Parathyroid adenoma (tissue), 2 donors: ENCODE measurements at regions not wholly inside any gene's neighbourhood (a gene's known extent, or its start where the extent isn't known, plus 50 kb on each side); places are given as distances from the start of the nearest gene placed in this dataset.

ENCODE experiments used
- H2AFZ ChIP-seq: fragments of 300-600 bp; sonication (generic); one replicate; pipeline ENCODE4 v1.7.0; 2017; ENCODE audit warnings: antibody characterized with exemption, mild to moderate bottlenecking
- H3K27ac ChIP-seq: fragments of 300-600 bp; sonication (generic); one replicate; pipeline ENCODE4 v1.7.0; 2017
- H3K27me3 ChIP-seq: fragments of 300-600 bp; sonication (generic); one replicate; pipeline ENCODE4 v1.7.0; 2017; ENCODE audit warnings: low read length; ENCODE audit not compliant: control insufficient read depth, insufficient read depth
- H3K36me3 ChIP-seq: fragments of 300-600 bp; sonication (generic); one replicate; pipeline ENCODE4 v1.7.0; 2017; ENCODE audit warnings: low read length; ENCODE audit not compliant: control insufficient read depth, insufficient read depth
- H3K4me1 ChIP-seq: fragments of 300-600 bp; sonication (generic); one replicate; pipeline ENCODE4 v1.7.0; 2017; ENCODE audit warnings: control low read depth
- H3K4me2 ChIP-seq: fragments of 300-600 bp; sonication (generic); one replicate; pipeline ENCODE4 v1.7.0; 2017; ENCODE audit warnings: low read length
- H3K4me3 ChIP-seq: fragments of 300-600 bp; sonication (generic); one replicate; pipeline ENCODE4 v1.7.0; 2017; ENCODE audit warnings: low read depth, low read length
- H3K79me2 ChIP-seq: fragments of 300-600 bp; sonication (generic); one replicate; pipeline ENCODE4 v1.7.0; 2017; ENCODE audit warnings: control low read depth
- H3K9ac ChIP-seq: fragments of 300-600 bp; sonication (generic); one replicate; pipeline ENCODE4 v1.7.0; 2017; ENCODE audit warnings: mild to moderate bottlenecking
- H3K9me3 ChIP-seq: fragments of 300-600 bp; sonication (generic); one replicate; pipeline ENCODE4 v1.7.0; 2017; ENCODE audit warnings: low read length; ENCODE audit not compliant: control insufficient read depth
- CTCF ChIP-seq: fragments of 300-600 bp; sonication (generic); IDR thresholded peaks from one replicate; pipeline ENCODE4 v1.7.0; 2017; ENCODE audit warnings: antibody characterized with exemption, mild to moderate bottlenecking
- donor health status: primary hyperparathyroidism.

- Histone ChIP-seq H3K9me3 (no peaks in the 10 kb centered on the region), H3K4me2 (peak overlapping the region; percentile 75), H3K9ac (no peak overlapping the region), H3K27ac (no peak overlapping the region), H2AFZ (no peak overlapping the region), H3K4me1 (no peaks in the 10 kb centered on the region), H3K27me3 (peaks cover 26% of the 10 kb centered on the region), H3K36me3 (no peaks in the 10 kb centered on the region), H3K79me2 (no peaks in the 10 kb centered on the region), H3K4me3 (no peak overlapping the region)
- TF ChIP-seq CTCF, result no peak
Measured at GRCh38 chr4:41880022-41880837, 55.0 kb upstream of the TMEM33 start.

GRCh38 chr4:41879552-41879951 lies 55.7 kb upstream of the TMEM33 start:
- Histone ChIP-seq H3K36me3 (no peaks in the 10 kb centered on the region), H2AFZ (no peak overlapping the region), H3K79me2 (no peaks in the 10 kb centered on the region), H3K27ac (no peak overlapping the region), H3K4me3 (no peak overlapping the region), H3K27me3 (peaks cover 26% of the 10 kb centered on the region), H3K4me1 (no peaks in the 10 kb centered on the region), H3K4me2 (no peak overlapping the region), H3K9ac (no peak overlapping the region), H3K9me3 (no peaks in the 10 kb centered on the region)
- TF ChIP-seq CTCF, result no peak

- TF ChIP-seq CTCF, result no peak
- H3K27ac ChIP-seq, result no peak overlapping the region
- no peak overlapping the region for H2AFZ ChIP-seq
- no peak overlapping the region for H3K9ac ChIP-seq
- H3K4me3 ChIP-seq, result no peak overlapping the region
- no peak overlapping the region for H3K4me2 ChIP-seq
- H3K36me3 ChIP-seq, result no peaks in the 10 kb centered on the region
- no peaks in the 10 kb centered on the region for H3K4me1 ChIP-seq
- no peaks in the 10 kb centered on the region for H3K9me3 ChIP-seq
- peaks cover 26% of the 10 kb centered on the region for H3K27me3 ChIP-seq
- no peaks in the 10 kb centered on the region for H3K79me2 ChIP-seq
Measured at GRCh38 chr4:41878991-41879491, 56.2 kb upstream of the TMEM33 start.

- no peak overlapping the region for H3K9ac ChIP-seq
- H3K4me3 ChIP-seq, result no peak overlapping the region
- no peaks in the 10 kb centered on the region for H3K4me1 ChIP-seq
- no peaks in the 10 kb centered on the region for H3K36me3 ChIP-seq
- H2AFZ ChIP-seq, result no peak overlapping the region
- TF ChIP-seq CTCF, result no peak
- no peak overlapping the region for H3K4me2 ChIP-seq
- no peaks in the 10 kb centered on the region for H3K9me3 ChIP-seq
- peaks cover 26% of the 10 kb centered on the region for H3K27me3 ChIP-seq
- H3K27ac ChIP-seq, result no peak overlapping the region
- H3K79me2 ChIP-seq, result no peaks in the 10 kb centered on the region
Measured at GRCh38 chr4:41878170-41878969, 56.9 kb upstream of the TMEM33 start.
